ENCODE measurements at regions not wholly inside any gene's neighbourhood (a gene's known extent, or its start where the extent isn't known, plus 50 kb on each side); places are given as distances from the start of the nearest gene placed in this dataset.

DNA sequence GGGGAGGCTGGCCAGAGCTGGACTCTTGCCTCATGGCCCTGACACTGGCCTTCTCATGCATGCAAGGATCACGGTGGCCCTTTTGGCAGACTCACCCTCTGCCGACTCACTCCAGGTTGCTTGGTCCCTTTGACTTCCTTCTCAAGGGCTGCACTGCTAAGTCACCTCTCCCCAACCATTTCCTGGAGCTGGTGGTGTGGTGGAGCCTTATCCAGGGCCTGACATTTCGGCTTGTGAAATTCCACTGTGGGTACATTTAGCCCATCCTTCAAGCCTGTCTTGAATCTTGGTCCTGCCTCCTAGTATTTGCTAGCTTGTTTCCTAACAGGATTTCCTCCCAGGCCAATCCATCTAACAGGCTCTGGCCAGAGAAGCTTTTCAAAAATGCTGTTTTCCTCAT is 52.6 kb upstream of the JUN start:
- CTCF ChIA-PET = interaction anchor here (1.2 kb wide), 1 partner anchor 863 kb away, joined by 4 read pairs; no protein-coding TSS in a partner anchor

GRCh38 chr1:58837886-58838285 is 54.0 kb upstream of the JUN start:
- ATAC-seq (no peak), DNase-seq (no peak)
- peaks cover 11% of the 10 kb centered on the region for H3K4me1 Mint-ChIP-seq (ENCODE audit: low read depth)
- H3K9me3 Mint-ChIP-seq (ENCODE audit: insufficient read depth) = no peaks in the 10 kb centered on the region
- H3K27me3 Mint-ChIP-seq (ENCODE audit: low read depth) = no peaks in the 10 kb centered on the region
- no peak overlapping the region for H3K4me3 Mint-ChIP-seq
- POLR2A ChIA-PET = no interaction called here
- CTCF ChIA-PET = no interaction called here
- H3K27ac Mint-ChIP-seq = no peak overlapping the region
- H3K36me3 Mint-ChIP-seq (ENCODE audit: low read depth) = no peaks in the 10 kb centered on the region

More for the DNA sequence above, 52.6 kb upstream of the JUN start:
- peak overlapping the region; percentile 17 for H3K27ac Mint-ChIP-seq
- DNase-seq (no peak), ATAC-seq (no peak)
- no peaks in the 10 kb centered on the region for H3K9me3 Mint-ChIP-seq (ENCODE audit: insufficient read depth)
- H3K4me1 Mint-ChIP-seq (ENCODE audit: low read depth) = peaks cover 5% of the 10 kb centered on the region
- no peaks in the 10 kb centered on the region for H3K36me3 Mint-ChIP-seq (ENCODE audit: low read depth)
- POLR2A ChIA-PET = interaction anchor here (1.0 kb wide), 1 partner anchor 53 kb away, joined by 3 read pairs; the partner anchor contains the start of gene JUN
- H3K4me3 Mint-ChIP-seq = no peak overlapping the region
- H3K27me3 Mint-ChIP-seq (ENCODE audit: low read depth) = no peaks in the 10 kb centered on the region

GRCh38 chr1:58839147-58839795 is 55.4 kb upstream of the JUN start:
- H3K4me3 Mint-ChIP-seq = no peak overlapping the region
- no peaks in the 10 kb centered on the region for H3K36me3 Mint-ChIP-seq (ENCODE audit: low read depth)
- H3K9me3 Mint-ChIP-seq (ENCODE audit: insufficient read depth) = no peaks in the 10 kb centered on the region
- no peak overlapping the region for H3K27ac Mint-ChIP-seq
- CTCF ChIA-PET = interaction anchor here (0.7 to 1.6 kb wide), 3 partner anchors 11 to 920 kb away, joined by 3 to 4 read pairs (median 4); no protein-coding TSS in a partner anchor
- no peaks in the 10 kb centered on the region for H3K27me3 Mint-ChIP-seq (ENCODE audit: low read depth)
- peaks cover 11% of the 10 kb centered on the region for H3K4me1 Mint-ChIP-seq (ENCODE audit: low read depth)
- ATAC-seq (no peak), DNase-seq (no peak)
- POLR2A ChIA-PET = interaction anchor here (0.6 kb wide), 1 partner anchor 94 kb away, joined by 3 read pairs; no protein-coding TSS in a partner anchor

GRCh38 chr1:58839846-58840835 is 56.3 kb upstream of the JUN start:
- no peaks in the 10 kb centered on the region for H3K36me3 Mint-ChIP-seq (ENCODE audit: low read depth)
- POLR2A ChIA-PET = interaction anchor here (1.7 kb wide), 1 partner anchor 18 kb away, joined by 4 read pairs; no protein-coding TSS in a partner anchor
- no peak overlapping the region for H3K27ac Mint-ChIP-seq
- no peak overlapping the region for H3K4me3 Mint-ChIP-seq
- H3K9me3 Mint-ChIP-seq (ENCODE audit: insufficient read depth) = no peaks in the 10 kb centered on the region
- H3K4me1 Mint-ChIP-seq (ENCODE audit: low read depth) = peaks cover 11% of the 10 kb centered on the region
- no peaks in the 10 kb centered on the region for H3K27me3 Mint-ChIP-seq (ENCODE audit: low read depth)
- CTCF ChIA-PET = interaction anchor here (1.1 to 2.4 kb wide), 5 partner anchors 10 to 919 kb away, joined by 3 to 8 read pairs (median 4); no protein-coding TSS in a partner anchor
- DNase-seq (no peak), ATAC-seq (no peak)

GRCh38 chr1:58841455-58841854 is 57.6 kb upstream of the JUN start:
- H3K9me3 Mint-ChIP-seq (ENCODE audit: insufficient read depth) = no peaks in the 10 kb centered on the region
- no peak overlapping the region for H3K4me3 Mint-ChIP-seq
- CTCF ChIA-PET = interaction anchor here (1.0 to 2.4 kb wide), 4 partner anchors 14 to 62 kb away, joined by 3 to 8 read pairs (median 5); no protein-coding TSS in a partner anchor
- no peaks in the 10 kb centered on the region for H3K27me3 Mint-ChIP-seq (ENCODE audit: low read depth)
- no peaks in the 10 kb centered on the region for H3K36me3 Mint-ChIP-seq (ENCODE audit: low read depth)
- peaks cover 11% of the 10 kb centered on the region for H3K4me1 Mint-ChIP-seq (ENCODE audit: low read depth)
- DNase-seq (no peak), ATAC-seq (no peak)
- POLR2A ChIA-PET = interaction anchor here (1.7 kb wide), 1 partner anchor 17 kb away, joined by 4 read pairs; no protein-coding TSS in a partner anchor
- no peak overlapping the region for H3K27ac Mint-ChIP-seq

DNA sequence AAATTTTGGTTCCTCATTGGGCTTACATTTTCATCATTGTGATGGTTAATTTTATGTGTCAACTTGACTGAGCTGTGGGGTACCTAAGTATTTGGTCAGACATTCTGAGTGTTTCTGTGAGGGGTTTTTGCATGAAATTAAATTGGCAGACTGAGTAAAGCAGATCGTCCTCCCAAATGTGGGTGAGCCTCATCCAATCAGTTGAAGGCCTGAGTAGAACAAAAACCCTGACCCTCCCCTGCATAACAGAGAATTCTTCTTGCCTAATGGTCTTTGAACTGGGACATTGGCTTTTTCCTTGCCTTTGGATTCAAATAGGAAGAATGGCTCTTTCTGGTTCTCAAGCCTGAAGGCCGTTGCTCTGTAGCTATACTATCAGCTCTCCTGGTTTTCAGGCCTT is 59.1 kb upstream of the JUN start:
- no peak for ATAC-seq
- Mint-ChIP-seq H3K36me3 (ENCODE audit: low read depth) (no peaks in the 10 kb centered on the region), H3K4me1 (ENCODE audit: low read depth) (peaks cover 11% of the 10 kb centered on the region), H3K4me3 (no peak overlapping the region), H3K27me3 (ENCODE audit: low read depth) (peaks cover 3% of the 10 kb centered on the region), H3K9me3 (ENCODE audit: insufficient read depth) (no peaks in the 10 kb centered on the region), H3K27ac (no peak overlapping the region)
- CTCF ChIA-PET = interaction anchor here (0.7 to 1.3 kb wide), 3 partner anchors 15 to 856 kb away, joined by 3 read pairs; no protein-coding TSS in a partner anchor
- DNase-seq = no peak
- POLR2A ChIA-PET = no interaction called here

DNA sequence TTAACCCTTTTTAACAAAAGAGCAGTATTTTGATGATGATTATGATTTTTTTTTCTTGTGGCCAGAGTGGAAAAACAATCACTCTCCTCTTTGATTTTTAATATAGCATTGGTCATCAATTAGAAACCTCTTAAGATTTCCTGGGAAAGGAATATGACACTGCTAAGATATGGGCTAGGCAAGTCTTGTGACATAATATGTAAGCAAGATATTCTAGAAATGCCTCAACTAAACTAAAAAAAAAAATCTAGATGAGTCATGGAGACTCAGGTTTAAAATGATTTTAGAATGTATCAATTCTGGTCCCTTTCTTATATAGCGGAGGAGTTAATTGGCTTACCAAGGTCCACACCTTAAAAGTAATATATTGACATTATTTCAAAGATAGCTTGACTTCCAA is 60.3 kb upstream of the JUN start:
- no peak overlapping the region for H3K27ac Mint-ChIP-seq
- no peak overlapping the region for H3K4me3 Mint-ChIP-seq
- peaks cover 3% of the 10 kb centered on the region for H3K27me3 Mint-ChIP-seq (ENCODE audit: low read depth)
- peaks cover 11% of the 10 kb centered on the region for H3K4me1 Mint-ChIP-seq (ENCODE audit: low read depth)
- H3K36me3 Mint-ChIP-seq (ENCODE audit: low read depth) = no peaks in the 10 kb centered on the region
- H3K9me3 Mint-ChIP-seq (ENCODE audit: insufficient read depth) = no peaks in the 10 kb centered on the region
- ChIA-PET POLR2A (no interaction called here), CTCF (no interaction called here)
- ATAC-seq (no peak), DNase-seq (no peak)

- ATAC-seq = no peak
- POLR2A ChIA-PET = interaction anchor here (0.6 kb wide), 1 partner anchor 96 kb away, joined by 3 read pairs; no protein-coding TSS in a partner anchor
- Mint-ChIP-seq H3K4me1 (ENCODE audit: low read depth) (peaks cover 11% of the 10 kb centered on the region), H3K27me3 (ENCODE audit: low read depth) (peaks cover 3% of the 10 kb centered on the region), H3K4me3 (no peak overlapping the region), H3K36me3 (ENCODE audit: low read depth) (no peaks in the 10 kb centered on the region), H3K9me3 (ENCODE audit: insufficient read depth) (no peaks in the 10 kb centered on the region), H3K27ac (no peak overlapping the region)
- CTCF ChIA-PET = interaction anchor here (0.9 kb wide), 1 partner anchor 913 kb away, joined by 3 read pairs; no protein-coding TSS in a partner anchor
- DNase-seq = no peak
Observed at GRCh38 chr1:58845942-58846341, 62.1 kb upstream of the JUN start.

GRCh38 chr1:58848818-58849411 is 65.1 kb upstream of the JUN start:
- no peaks in the 10 kb centered on the region for H3K9me3 Mint-ChIP-seq (ENCODE audit: insufficient read depth)
- POLR2A ChIA-PET = no interaction called here
- CTCF ChIA-PET = interaction anchor here (1.1 to 1.7 kb wide), 5 partner anchors 9 to 850 kb away, joined by 3 to 5 read pairs (median 4); partner anchors contain the start of gene JUN
- H3K27ac Mint-ChIP-seq = no peak overlapping the region
- ATAC-seq = no peak
- no peaks in the 10 kb centered on the region for H3K36me3 Mint-ChIP-seq (ENCODE audit: low read depth)
- H3K27me3 Mint-ChIP-seq (ENCODE audit: low read depth) = peaks cover 3% of the 10 kb centered on the region
- no peak overlapping the region for H3K4me3 Mint-ChIP-seq
- peaks cover 5% of the 10 kb centered on the region for H3K4me1 Mint-ChIP-seq (ENCODE audit: low read depth)
- DNase-seq = no peak

DNA sequence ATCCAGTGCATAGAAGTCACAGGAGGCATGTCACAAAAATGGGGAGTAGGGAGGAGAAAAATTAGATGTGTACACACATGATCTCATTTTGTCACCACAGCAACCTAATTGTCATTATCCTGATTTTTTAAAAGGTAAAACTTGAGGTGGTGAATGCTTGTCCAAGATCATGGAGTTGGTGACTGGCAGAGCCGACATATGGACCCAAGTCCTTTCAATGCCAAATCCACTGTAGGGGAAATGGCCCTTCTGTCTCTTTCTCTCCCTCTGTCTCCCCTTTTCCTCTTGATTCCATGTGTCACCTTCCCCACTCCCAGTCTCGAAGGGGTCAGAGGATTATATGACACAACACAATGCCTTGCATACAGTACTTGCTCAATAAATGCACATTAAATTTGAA is 65.7 kb upstream of the JUN start:
- peaks cover 3% of the 10 kb centered on the region for H3K27me3 Mint-ChIP-seq (ENCODE audit: low read depth)
- H3K27ac Mint-ChIP-seq = no peak overlapping the region
- no peaks in the 10 kb centered on the region for H3K9me3 Mint-ChIP-seq (ENCODE audit: insufficient read depth)
- DNase-seq (no peak), ATAC-seq (no peak)
- CTCF ChIA-PET = interaction anchor here (1.3 to 1.7 kb wide), 4 partner anchors 8 to 849 kb away, joined by 4 to 5 read pairs (median 4); no protein-coding TSS in a partner anchor
- H3K4me1 Mint-ChIP-seq (ENCODE audit: low read depth) = peaks cover 8% of the 10 kb centered on the region
- no peaks in the 10 kb centered on the region for H3K36me3 Mint-ChIP-seq (ENCODE audit: low read depth)
- no peak overlapping the region for H3K4me3 Mint-ChIP-seq
- POLR2A ChIA-PET = no interaction called here

DNA sequence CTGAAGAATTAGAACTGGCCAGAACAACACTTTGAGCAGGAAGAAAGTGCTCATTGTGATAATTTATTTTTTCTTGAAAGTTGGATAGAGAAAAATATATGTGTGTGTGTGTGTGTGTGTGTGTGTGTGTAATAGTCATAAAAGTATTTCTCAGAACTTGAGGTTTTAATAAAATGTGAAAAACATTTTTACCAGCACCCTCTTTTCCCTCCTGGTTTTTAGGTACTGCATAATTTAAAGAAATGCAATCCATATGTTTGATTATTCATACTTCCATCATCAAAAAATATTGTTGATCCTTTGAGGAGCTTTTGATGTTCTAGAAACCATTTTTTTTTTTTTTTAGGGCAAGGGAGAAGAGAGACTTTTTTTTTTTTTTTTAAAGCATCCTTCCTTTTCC is 66.8 kb upstream of the JUN start:
- H3K36me3 Mint-ChIP-seq (ENCODE audit: low read depth) = no peaks in the 10 kb centered on the region
- H3K4me1 Mint-ChIP-seq (ENCODE audit: low read depth) = peaks cover 19% of the 10 kb centered on the region
- DNase-seq = no peak
- H3K9me3 Mint-ChIP-seq (ENCODE audit: insufficient read depth) = no peaks in the 10 kb centered on the region
- H3K27ac Mint-ChIP-seq = no peak overlapping the region
- CTCF ChIA-PET = interaction anchor here (0.6 to 1.5 kb wide), 3 partner anchors 12 to 196 kb away, joined by 3 to 4 read pairs (median 3); no protein-coding TSS in a partner anchor
- ATAC-seq = no peak
- peaks cover 3% of the 10 kb centered on the region for H3K27me3 Mint-ChIP-seq (ENCODE audit: low read depth)
- no peak overlapping the region for H3K4me3 Mint-ChIP-seq
- POLR2A ChIA-PET = no interaction called here

Measured in activated CD8-positive, alpha-beta T cell treated with anti-CD3 and anti-CD28 coated beads, Interleukin-2, amount 10 ng/mL, durations not matched to agents 7 days and 5 days (primary cell).